Left cardiac atrium (tissue), 4 donors: ENCODE measurements at regions not wholly inside any gene's neighbourhood (a gene's known extent, or its start where the extent isn't known, plus 50 kb on each side); places are given as distances from the start of the nearest gene placed in this dataset.

Source experiments
- ATAC-seq, 2 donors: fragments of 200-7000 bp; cut with Tn5 transposase; one replicate each; pipeline ENCODE4 v1.9.1; 2020; ENCODE audit warnings: mild to moderate bottlenecking in 2 of 2, moderate library complexity in 2 of 2
- DNase-seq: peaks from one replicate; pipeline ENCODE4 v3.0.0-alpha.2; 2020
- intact Hi-C, 2 donors: fragments of 100-400 bp; cut with DNase I; formaldehyde crosslinking; loops; one replicate each; pipeline versions ENCODE4 v1.14.1 to v1.15.1; 2022 to 2023
- donor health status: DM: no; HTN: yes; CAD: no.
- donor health status: DM: no; HTN: yes; CAD: no; lungs with severe emphysema.
- donor health status: DM: yes; HTN: yes; CAD: no.
- donor health status: Dilated cardiomyopathy.

- intact Hi-C loops: no loop called here
- ATAC-seq (no peak), DNase-seq (no peak)
Observed at GRCh38 chr17:33504571-33504970, 211.5 kb upstream of the ASIC2 start.

DNA sequence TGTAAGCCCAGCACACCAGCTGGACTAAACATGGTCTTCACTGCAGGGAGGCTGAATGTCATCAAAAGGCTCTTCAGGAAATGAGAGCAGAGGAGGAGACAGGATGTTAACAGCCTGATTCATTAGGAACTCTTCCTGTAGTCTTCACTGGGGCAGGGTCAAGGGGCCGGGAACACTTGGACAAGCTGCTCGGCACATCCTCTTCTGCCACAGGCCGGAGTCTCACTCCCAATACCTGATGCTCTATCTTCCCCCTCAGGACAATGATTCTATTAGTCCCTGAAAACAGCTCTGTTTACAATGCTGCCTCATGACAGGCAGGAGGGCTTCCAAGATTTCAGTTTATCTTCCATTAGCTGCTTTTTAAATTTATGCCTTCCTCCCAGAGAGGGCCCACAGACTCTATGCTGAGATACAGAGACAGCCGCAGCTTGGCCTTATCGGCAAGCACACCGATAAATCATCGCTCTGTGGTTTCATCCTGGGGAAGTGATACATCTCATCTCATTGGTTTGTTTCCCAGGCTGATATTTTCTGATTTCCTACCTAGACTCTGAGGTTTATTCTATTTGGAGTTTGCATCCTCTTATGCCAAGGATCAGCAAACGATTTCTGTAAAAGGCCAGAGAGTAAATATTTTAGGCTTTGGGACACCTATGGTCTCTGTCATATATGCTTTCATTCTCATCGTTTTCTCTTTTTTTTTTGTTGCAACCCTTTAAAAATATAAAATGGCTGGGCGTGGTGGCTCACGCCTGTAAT is 214.0 kb upstream of the ASIC2 start:
- ATAC-seq (no peak), DNase-seq (no peak)
- intact Hi-C loops: no loop called here

- no peak for DNase-seq
- intact Hi-C loops: no loop called here
- no peak for ATAC-seq
Observed at GRCh38 chr17:33508215-33508614, 215.1 kb upstream of the ASIC2 start.

DNA sequence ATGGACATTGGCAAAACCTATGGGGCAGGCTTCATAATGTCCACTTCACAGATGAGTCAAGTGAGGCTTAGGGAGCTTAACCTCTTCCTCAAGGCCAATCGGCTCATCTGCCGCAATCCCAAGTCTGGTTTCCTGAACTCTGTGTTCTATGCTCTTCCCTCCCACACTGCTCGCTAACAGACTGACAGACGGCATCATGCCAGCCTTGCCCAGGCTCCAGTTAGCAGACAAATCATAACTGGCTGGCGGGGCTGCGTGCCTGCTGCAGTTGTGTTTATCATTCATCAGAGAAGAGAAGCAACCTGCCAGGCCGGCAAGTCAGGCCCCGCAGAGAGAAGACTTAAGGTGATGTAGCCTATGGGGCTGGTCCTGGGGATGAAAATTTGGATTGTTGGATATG is 216.2 kb upstream of the ASIC2 start:
- ATAC-seq (peak in 1 of 2 donors; percentile 83), DNase-seq (no peak)
- intact Hi-C loops: no loop called here

DNA sequence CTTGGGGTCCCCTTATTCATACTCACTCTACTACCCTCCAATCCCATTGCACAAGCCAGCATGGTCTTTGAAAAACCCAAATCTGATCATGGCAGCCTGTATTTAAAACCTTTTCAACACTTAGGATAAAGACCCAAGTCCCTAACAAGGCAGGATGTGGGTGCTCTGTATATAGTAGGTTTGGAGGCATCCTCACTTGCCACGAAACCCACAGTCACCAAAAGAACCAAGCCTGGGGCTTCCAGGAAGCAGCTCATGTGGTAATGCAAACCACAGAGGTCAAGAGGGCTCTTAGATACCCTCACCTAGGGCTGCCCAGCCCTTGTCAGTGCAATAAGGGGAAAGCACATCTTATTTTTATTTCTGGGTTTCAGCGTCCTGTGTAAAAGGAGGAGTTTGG is 218.6 kb upstream of the ASIC2 start:
- DNase-seq (no peak), ATAC-seq (no peak)
- intact Hi-C loops: loop anchor here in 1 of 2 donors (10.0 kb wide), 1 partner anchor 163 kb away; no protein-coding TSS in a partner anchor

- intact Hi-C loops: loop anchor here in 1 of 2 donors (10.0 kb wide), 1 partner anchor 163 kb away; no protein-coding TSS in a partner anchor
- no peak for DNase-seq
- no peak for ATAC-seq
Observed at GRCh38 chr17:33512113-33512512, 219.0 kb upstream of the ASIC2 start.

DNA sequence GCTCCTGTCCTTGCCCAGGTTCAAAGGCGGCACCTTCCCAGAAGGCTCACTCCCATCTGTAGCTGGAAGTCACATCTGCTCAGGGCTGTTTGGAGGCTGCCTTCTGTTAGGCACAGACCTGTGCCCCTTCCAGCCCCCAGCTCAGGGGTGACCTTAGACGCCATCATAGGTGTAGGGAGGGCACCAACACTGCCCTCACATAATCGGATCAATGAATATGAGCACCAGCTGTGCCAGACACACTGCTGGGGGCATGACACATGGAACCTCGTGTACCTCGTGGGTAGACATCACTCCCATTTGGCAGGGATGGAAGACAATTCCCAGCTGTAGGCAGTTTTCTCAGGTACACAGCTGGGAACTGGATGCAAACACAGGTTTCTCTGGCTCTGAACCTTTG is 220.7 kb upstream of the ASIC2 start:
- intact Hi-C loops: loop anchor here in 1 of 2 donors (10.0 kb wide), 1 partner anchor 161 kb away; no protein-coding TSS in a partner anchor
- DNase-seq: no peak
- no peak for ATAC-seq

DNA sequence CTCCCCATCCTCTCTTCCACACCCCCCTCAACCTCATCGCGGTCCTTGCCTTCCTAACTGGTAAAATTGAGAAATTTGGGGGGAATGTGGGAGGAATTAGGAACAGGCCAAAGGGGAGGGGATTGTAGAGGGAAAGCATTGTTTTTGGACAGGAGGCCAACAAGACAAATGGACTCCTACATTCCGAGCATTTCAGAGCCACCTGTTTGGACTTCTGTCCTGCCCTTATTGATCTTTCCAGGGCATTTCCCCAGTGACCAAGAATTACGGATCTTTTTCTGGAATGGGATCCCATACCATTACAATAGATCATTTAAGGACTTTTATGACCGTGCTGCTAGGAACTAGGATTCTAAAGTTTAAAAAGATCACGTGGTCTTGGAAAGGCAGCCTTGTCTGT is 221.3 kb upstream of the ASIC2 start:
- intact Hi-C loops: loop anchor here in 1 of 2 donors (10.0 kb wide), 1 partner anchor 160 kb away; no protein-coding TSS in a partner anchor
- ATAC-seq: no peak
- DNase-seq: no peak

DNA sequence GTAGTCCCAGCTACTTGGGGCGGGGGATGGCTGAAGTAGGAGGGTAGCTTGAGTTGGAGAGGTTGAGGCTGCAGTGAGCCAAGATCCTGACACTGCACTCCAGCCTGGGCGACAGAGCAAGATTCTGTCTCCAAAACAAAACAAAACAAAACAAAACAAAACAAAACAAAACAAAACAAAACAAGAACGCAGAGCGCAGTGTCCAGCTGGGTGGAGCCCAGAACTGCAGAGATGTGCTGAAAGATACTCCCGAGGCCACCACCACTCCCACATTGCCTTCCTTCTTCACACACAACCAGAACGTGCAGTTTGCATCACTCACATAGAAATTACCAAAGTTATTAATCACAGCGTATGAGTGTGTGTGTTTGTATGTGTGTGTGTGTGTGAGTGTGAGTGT is 222.9 kb upstream of the ASIC2 start:
- no peak for ATAC-seq
- DNase-seq: no peak
- intact Hi-C loops: loop anchor here in 1 of 2 donors (10.0 kb wide), 1 partner anchor 159 kb away; no protein-coding TSS in a partner anchor

DNA sequence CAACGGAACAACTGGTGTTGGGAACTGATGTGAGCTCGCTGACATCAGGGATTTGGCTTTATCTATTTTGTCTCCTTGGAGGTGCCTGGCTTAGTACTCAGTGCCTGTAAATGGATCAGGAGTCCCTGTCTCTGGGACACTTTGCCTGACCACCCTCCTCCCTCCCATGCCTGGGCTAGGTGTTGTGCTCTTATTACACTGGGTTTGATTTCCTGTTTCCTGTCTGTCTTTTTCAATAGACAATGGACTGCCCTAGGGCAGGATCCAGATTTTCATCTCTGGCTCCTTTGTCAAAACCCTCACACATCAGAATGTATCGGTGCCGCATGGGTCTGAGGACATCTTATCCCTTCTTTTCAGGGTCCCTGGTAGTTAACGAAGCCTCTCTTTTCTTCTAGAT is 223.6 kb upstream of the ASIC2 start:
- no peak for ATAC-seq
- no peak for DNase-seq
- intact Hi-C loops: loop anchor here in 1 of 2 donors (10.0 kb wide), 1 partner anchor 158 kb away; no protein-coding TSS in a partner anchor

- no peak for ATAC-seq
- intact Hi-C loops: loop anchor here (2.0 to 10.0 kb wide), 2 partner anchors 157 to 159 kb away; no protein-coding TSS in a partner anchor
Observed at GRCh38 chr17:33517746-33518145, 224.7 kb upstream of the ASIC2 start.

DNA sequence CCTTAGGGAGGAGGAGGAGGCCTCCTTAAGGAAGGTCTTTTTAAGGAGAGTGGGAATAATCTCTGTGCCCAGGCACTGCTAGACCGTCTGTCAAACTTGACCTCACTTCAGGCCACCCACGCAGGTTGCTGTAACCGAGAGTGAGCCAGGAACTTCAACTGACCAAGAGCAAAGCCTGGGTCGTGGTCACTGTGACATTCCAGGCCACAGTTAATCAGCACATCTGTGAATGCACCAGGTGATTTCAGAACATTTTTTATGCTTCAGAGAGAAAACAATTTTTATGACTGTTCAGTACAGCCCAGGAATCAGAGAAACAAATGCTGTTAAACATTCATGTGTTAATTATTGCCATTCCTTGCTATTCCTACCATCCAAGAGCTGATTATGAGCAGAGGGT is 226.6 kb upstream of the ASIC2 start:
- intact Hi-C loops: loop anchor here (2.0 to 10.0 kb wide), 4 partner anchors 125 to 231 kb away; no protein-coding TSS in a partner anchor
- ATAC-seq (no peak), DNase-seq (no peak)

More at GRCh38 chr17:33517746-33518145, 224.7 kb upstream of the ASIC2 start:
- no peak for DNase-seq

DNA sequence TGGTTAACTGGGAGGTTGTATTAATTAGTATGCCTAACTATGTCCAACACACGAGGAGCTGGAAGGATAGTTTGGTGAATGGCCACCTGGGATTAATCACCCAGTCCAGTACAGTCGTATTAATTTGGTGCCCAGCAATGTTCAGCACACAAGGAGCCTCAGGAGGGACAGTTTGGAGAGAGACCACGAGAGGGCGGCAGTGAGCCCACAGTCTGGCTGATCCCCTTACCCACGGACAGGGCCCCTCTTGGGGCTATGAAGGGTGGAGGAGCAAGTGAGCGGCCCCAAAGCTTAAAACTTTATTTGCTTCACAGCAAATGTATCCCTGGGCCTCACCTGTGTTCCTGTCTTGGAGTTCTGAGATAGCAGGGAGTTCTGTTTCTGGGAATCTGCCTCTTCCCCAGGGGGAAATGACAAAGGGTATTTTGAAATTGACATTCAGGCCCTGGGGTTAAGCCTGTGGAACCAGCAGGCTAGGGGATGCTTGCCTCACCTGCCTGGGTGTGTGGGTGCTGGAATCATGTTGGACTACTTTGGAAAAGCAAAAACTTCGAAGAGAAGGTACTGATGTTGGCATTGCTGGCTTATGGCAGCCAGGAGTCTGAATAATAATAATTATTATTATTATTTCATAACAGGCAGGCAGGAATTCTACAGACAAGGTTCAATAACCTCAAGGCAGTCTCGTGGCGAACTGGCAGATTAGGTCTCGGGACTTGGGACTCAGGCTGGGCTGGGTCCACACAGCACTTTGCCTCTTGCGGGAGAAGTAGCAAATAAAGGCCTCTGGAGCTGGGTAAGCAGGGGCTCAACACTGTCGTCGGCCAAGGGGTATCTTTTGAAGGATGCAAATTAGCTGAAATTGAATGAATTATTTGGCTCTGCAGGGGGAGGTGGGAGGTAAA is 227.6 kb upstream of the ASIC2 start:
- ATAC-seq (peak in 1 of 2 donors; percentile 64), DNase-seq (peak; percentile 52)
- intact Hi-C loops: loop anchor here in 1 of 2 donors (2.0 to 10.0 kb wide), 2 partner anchors 124 to 230 kb away; no protein-coding TSS in a partner anchor

- intact Hi-C loops: loop anchor here in 1 of 2 donors (2.0 to 10.0 kb wide), 2 partner anchors 123 to 229 kb away; no protein-coding TSS in a partner anchor
- DNase-seq (no peak), ATAC-seq (peak in 1 of 2 donors; percentile 28)
Observed at GRCh38 chr17:33521784-33522183, 228.7 kb upstream of the ASIC2 start.

- DNase-seq: no peak
- intact Hi-C loops: loop anchor here in 1 of 2 donors (10.0 kb wide), 1 partner anchor 122 kb away; no protein-coding TSS in a partner anchor
- ATAC-seq: no peak
Observed at GRCh38 chr17:33522623-33523022, 229.5 kb upstream of the ASIC2 start.

DNA sequence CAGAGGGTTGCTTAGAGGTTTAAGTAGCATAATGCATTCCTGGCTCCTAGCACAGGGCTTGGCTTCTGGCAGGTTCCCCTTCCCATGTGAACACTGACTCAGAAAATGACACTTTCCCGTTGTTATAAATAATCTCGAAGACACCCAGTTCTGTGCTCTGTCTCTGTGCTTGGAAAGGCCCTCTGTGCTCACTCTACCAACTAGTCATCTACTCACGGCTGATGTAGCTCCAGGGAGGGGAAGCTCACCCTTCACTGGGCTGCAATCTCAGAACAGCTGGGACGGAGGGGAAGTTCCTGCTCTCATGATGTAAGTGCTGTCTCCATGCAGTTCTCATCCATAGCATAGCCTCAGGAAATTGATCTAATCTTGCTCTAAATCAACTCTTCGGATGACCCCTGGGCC is 230.5 kb upstream of the ASIC2 start:
- DNase-seq (no peak), ATAC-seq (peak in 1 of 2 donors; percentile 80)
- intact Hi-C loops: loop anchor here in 1 of 2 donors (10.0 kb wide), 1 partner anchor 121 kb away; no protein-coding TSS in a partner anchor

GRCh38 chr17:33525186-33525585 is 232.1 kb upstream of the ASIC2 start:
- no peak for DNase-seq
- intact Hi-C loops: loop anchor here in 1 of 2 donors (10.0 kb wide), 1 partner anchor 120 kb away; no protein-coding TSS in a partner anchor
- no peak for ATAC-seq

DNA sequence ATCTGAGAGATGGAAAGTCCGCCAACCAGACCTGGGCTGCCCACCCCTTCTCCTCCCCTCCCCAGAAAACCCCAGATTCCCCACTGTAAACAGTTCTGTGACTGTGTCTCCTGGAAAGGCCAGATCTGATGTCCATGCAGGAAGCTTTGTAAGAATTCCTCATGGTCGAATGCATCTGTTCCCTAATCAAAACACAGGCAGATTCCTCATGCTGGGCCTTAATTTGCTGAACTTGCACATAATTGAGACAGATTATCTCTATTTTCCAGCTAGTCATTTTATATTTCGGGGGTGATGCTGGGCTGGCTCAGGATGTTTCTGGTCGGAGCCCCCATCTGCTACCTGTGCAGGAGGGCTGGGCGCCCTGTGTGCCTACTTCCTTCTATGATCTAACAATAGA is 233.6 kb upstream of the ASIC2 start:
- DNase-seq (no peak), ATAC-seq (no peak)
- intact Hi-C loops: loop anchor here in 1 of 2 donors (10.0 kb wide), 1 partner anchor 118 kb away; no protein-coding TSS in a partner anchor

DNA sequence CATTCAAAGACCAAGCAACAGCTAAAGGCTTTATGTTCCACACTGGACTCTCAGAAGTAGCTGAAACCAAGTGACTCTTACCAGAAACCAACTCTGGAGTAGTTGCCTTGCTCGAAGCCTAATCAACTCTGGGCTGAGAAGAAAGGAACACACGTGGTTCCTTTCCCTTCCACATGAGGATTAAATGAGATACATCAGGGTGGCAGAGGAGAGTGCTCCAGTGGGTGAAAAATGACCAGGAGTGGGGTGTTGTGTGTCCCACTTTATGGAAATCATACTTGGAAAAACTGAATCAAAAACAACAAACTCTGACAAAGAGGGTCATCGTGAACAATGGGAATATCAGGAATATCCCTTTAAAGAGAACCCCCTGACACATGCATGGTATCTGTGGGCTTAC is 234.2 kb upstream of the ASIC2 start:
- intact Hi-C loops: loop anchor here in 1 of 2 donors (10.0 kb wide), 1 partner anchor 118 kb away; no protein-coding TSS in a partner anchor
- DNase-seq: no peak

More for the DNA sequence above, 234.2 kb upstream of the ASIC2 start:
- ATAC-seq: no peak
